ENCODE measurements at regions not wholly inside any gene's neighbourhood (a gene's known extent, or its start where the extent isn't known, plus 50 kb on each side); places are given as distances from the start of the nearest gene placed in this dataset.
A peak's percentile ranks its signal among the peaks of the same experiment; 100 is the strongest.

- no peaks in the 10 kb centered on the region for H3K9me3 Mint-ChIP-seq
- no peak for TF ChIP-seq CTCF (IDR thresholded peaks at IDR 0.05; ENCODE audit: unreplicated experiment in 3 of 3)
- no peaks in the 10 kb centered on the region for H3K27me3 Mint-ChIP-seq (ENCODE audit: low read depth)
- H3K4me3 Mint-ChIP-seq: no peak overlapping the region
- H3K36me3 Mint-ChIP-seq (ENCODE audit: low read depth): no peaks in the 10 kb centered on the region
- H3K4me1 Mint-ChIP-seq: peaks cover 10% of the 10 kb centered on the region
- H3K27ac Mint-ChIP-seq: no peak overlapping the region
These were observed 314.4 kb upstream of the ZEB2 start for GRCh38 chr2:144834363-144834762.

GRCh38 chr2:144833075-144833637, 313.2 kb upstream of the ZEB2 start:
- TF ChIP-seq CTCF (IDR thresholded peaks at IDR 0.05; ENCODE audit: unreplicated experiment in 3 of 3): no peak
- Mint-ChIP-seq H3K4me3 (no peak overlapping the region), H3K36me3 (ENCODE audit: low read depth) (no peaks in the 10 kb centered on the region), H3K9me3 (no peaks in the 10 kb centered on the region), H3K27ac (peak overlapping the region in 1 of 3 experiments; percentile 65), H3K4me1 (peaks cover 10% of the 10 kb centered on the region), H3K27me3 (ENCODE audit: low read depth) (no peaks in the 10 kb centered on the region)

GRCh38 chr2:144832048-144832447, 312.1 kb upstream of the ZEB2 start:
- H3K27ac Mint-ChIP-seq: peak overlapping the region in 2 of 3 experiments; percentile 42 to 48
- no peaks in the 10 kb centered on the region for H3K27me3 Mint-ChIP-seq (ENCODE audit: low read depth)
- H3K4me1 Mint-ChIP-seq: peaks cover 10% of the 10 kb centered on the region
- no peaks in the 10 kb centered on the region for H3K9me3 Mint-ChIP-seq
- no peak for TF ChIP-seq CTCF (IDR thresholded peaks at IDR 0.05; ENCODE audit: unreplicated experiment in 3 of 3)
- no peak overlapping the region for H3K4me3 Mint-ChIP-seq
- H3K36me3 Mint-ChIP-seq (ENCODE audit: low read depth): no peaks in the 10 kb centered on the region

GRCh38 chr2:144830543-144830942, 310.6 kb upstream of the ZEB2 start:
- H3K9me3 Mint-ChIP-seq: no peaks in the 10 kb centered on the region
- H3K4me1 Mint-ChIP-seq: peaks cover 10% of the 10 kb centered on the region
- H3K4me3 Mint-ChIP-seq: no peak overlapping the region
- no peaks in the 10 kb centered on the region for H3K27me3 Mint-ChIP-seq (ENCODE audit: low read depth)
- H3K36me3 Mint-ChIP-seq (ENCODE audit: low read depth): no peaks in the 10 kb centered on the region
- TF ChIP-seq CTCF (IDR thresholded peaks at IDR 0.05; ENCODE audit: unreplicated experiment in 3 of 3): no peak
- H3K27ac Mint-ChIP-seq: peak overlapping the region in 1 of 3 experiments; percentile 48

- H3K27ac Mint-ChIP-seq: no peak overlapping the region
- H3K27me3 Mint-ChIP-seq (ENCODE audit: low read depth): peaks cover under 1% of the 10 kb centered on the region
- no peaks in the 10 kb centered on the region for H3K36me3 Mint-ChIP-seq (ENCODE audit: low read depth)
- no peak overlapping the region for H3K4me3 Mint-ChIP-seq
- H3K4me1 Mint-ChIP-seq: peaks cover 2% of the 10 kb centered on the region
- H3K9me3 Mint-ChIP-seq: peaks cover 7% of the 10 kb centered on the region
- TF ChIP-seq CTCF (IDR thresholded peaks at IDR 0.05; ENCODE audit: unreplicated experiment in 3 of 3): no peak
These were observed 307.5 kb upstream of the ZEB2 start for GRCh38 chr2:144827404-144827803.

- TF ChIP-seq CTCF (IDR thresholded peaks at IDR 0.05; ENCODE audit: unreplicated experiment in 3 of 3): no peak
- no peak overlapping the region for H3K27ac Mint-ChIP-seq
- peaks cover 4% of the 10 kb centered on the region for H3K36me3 Mint-ChIP-seq (ENCODE audit: low read depth)
- H3K9me3 Mint-ChIP-seq: peaks cover 17% of the 10 kb centered on the region
- peaks cover 4% of the 10 kb centered on the region for H3K27me3 Mint-ChIP-seq (ENCODE audit: low read depth)
- no peaks in the 10 kb centered on the region for H3K4me1 Mint-ChIP-seq
- no peak overlapping the region for H3K4me3 Mint-ChIP-seq
These were observed 306.2 kb upstream of the ZEB2 start for GRCh38 chr2:144826105-144826504.
